GM23248 (cell line): ENCODE measurements at regions not wholly inside any gene's neighbourhood (a gene's known extent, or its start where the extent isn't known, plus 50 kb on each side); places are given as distances from the start of the nearest gene placed in this dataset.

ENCODE experiments used
- DNase-seq: peaks from one replicate; pipeline ENCODE4 v3.0.0-alpha.2; 2015
- H2AFZ ChIP-seq: fragments of 200-600 bp; sonication (generic); 2 replicates; pipeline ENCODE4 v1.6.1; 2016; ENCODE audit warnings: antibody characterized with exemption
- H3F3A ChIP-seq: fragments of 200-600 bp; sonication (generic); 2 replicates; pipeline ENCODE4 v1.6.1; 2016; ENCODE audit warnings: mild to moderate bottlenecking, antibody characterized with exemption, mixed run types; ENCODE audit not compliant: insufficient read depth
- H3K27ac ChIP-seq: fragments of 200-600 bp; sonication (generic); 2 replicates; pipeline ENCODE4 v1.5.1; 2016; ENCODE audit warnings: mild to moderate bottlenecking
- H3K27me3 ChIP-seq: fragments of 200-600 bp; sonication (generic); replicated peaks from 2 replicates; pipeline ENCODE4 v1.6.1; 2016; ENCODE audit warnings: mild to moderate bottlenecking; ENCODE audit not compliant: insufficient read depth
- H3K36me3 ChIP-seq: fragments of 200-600 bp; sonication (generic); 2 replicates; pipeline ENCODE4 v1.6.1; 2016; ENCODE audit warnings: low read depth, mild to moderate bottlenecking
- H3K4me1 ChIP-seq: fragments of 200-600 bp; sonication (generic); 2 replicates; pipeline ENCODE4 v1.6.1; 2016; ENCODE audit warnings: mild to moderate bottlenecking; ENCODE audit not compliant: insufficient read depth
- H3K4me2 ChIP-seq: fragments of 200-600 bp; sonication (generic); one replicate; pipeline ENCODE4 v1.6.1; 2016; ENCODE audit warnings: mild to moderate bottlenecking; ENCODE audit not compliant: unreplicated experiment
- H3K4me3 ChIP-seq: fragments of 200-600 bp; sonication (generic); 2 replicates; pipeline ENCODE4 v1.5.1; 2016; ENCODE audit warnings: mild to moderate bottlenecking
- H3K79me2 ChIP-seq: fragments of 200-600 bp; sonication (generic); 2 replicates; pipeline ENCODE4 v1.6.1; 2016; ENCODE audit warnings: mild to moderate bottlenecking; ENCODE audit not compliant: insufficient read depth
- H3K9ac ChIP-seq: fragments of 200-600 bp; sonication (generic); 2 replicates; pipeline ENCODE4 v1.6.1; 2016; ENCODE audit warnings: mild to moderate bottlenecking
- H3K9me2 ChIP-seq: fragments of 200-600 bp; sonication (generic); 2 replicates; pipeline ENCODE4 v1.6.1; 2016; ENCODE audit warnings: mixed run types, mild to moderate bottlenecking, moderate library complexity; ENCODE audit not compliant: insufficient read depth
- H3K9me3 ChIP-seq: fragments of 200-600 bp; sonication (generic); one replicate; pipeline ENCODE4 v1.6.1; 2017; ENCODE audit warnings: low read depth
- H4K20me1 ChIP-seq: fragments of 200-600 bp; sonication (generic); 2 replicates; pipeline ENCODE4 v1.6.0; 2016; ENCODE audit not compliant: insufficient read depth
- EZH2 ChIP-seq: fragments of 200-600 bp; sonication (generic); IDR thresholded peaks from 2 replicates; pipeline ENCODE4 v1.6.1; 2018; ENCODE audit warnings: antibody characterized with exemption, mild to moderate bottlenecking; ENCODE audit not compliant: insufficient read depth, poor library complexity, severe bottlenecking
- EZH2phosphoT487 ChIP-seq: fragments of 200-600 bp; sonication (generic); IDR thresholded peaks from 2 replicates; pipeline ENCODE4 v1.6.1; 2018; ENCODE audit warnings: antibody characterized with exemption, moderate library complexity, mild to moderate bottlenecking, low read depth; ENCODE audit not compliant: insufficient read depth
- WGBS, 2 experiments: methylation state at CpG; one replicate each; pipeline ENCODE4 v1.1.6; 2015 to 2017; ENCODE audit warnings: low lambda C conversion rate in 2 of 2, low coverage in 1 of 2; ENCODE audit errors: missing lambda C conversion rate in 2 of 2; 5-methylcytosine and 5-hydroxymethylcytosine counted together
- in situ Hi-C: fragments of 300-500 bp; cut with MboI; formaldehyde crosslinking; loops from 2 replicates; pipeline ENCODE4 v1.15.0; 2020

GRCh38 chr5:73290242-73290641 is 117.2 kb downstream of the TMEM174 start:
- Histone ChIP-seq H3K36me3 (no peaks in the 10 kb centered on the region), H4K20me1 (no peaks in the 10 kb centered on the region), H3K27ac (no peak overlapping the region), H3K9me3 (no peaks in the 10 kb centered on the region), H3F3A (no peaks in the 10 kb centered on the region), H3K9me2 (no peaks in the 10 kb centered on the region), H3K27me3 (no peaks in the 10 kb centered on the region), H3K4me1 (0 out of 2 replicates have a peak, but pooled peaks cover 4% of the 10 kb centered on the region), H3K9ac (no peak overlapping the region), H3K4me3 (no peak overlapping the region), H2AFZ (no peak overlapping the region), H3K4me2 (no peak overlapping the region), H3K79me2 (no peaks in the 10 kb centered on the region)
- TF ChIP-seq EZH2phosphoT487 (no peak), EZH2 (no peak)
- 86 to 89% methylated on average over 3 of the region's 3 CpGs for WGBS, 2 experiments
- in situ Hi-C loops = no loop called here
- no peak for DNase-seq

- in situ Hi-C loops = no loop called here
- Histone ChIP-seq H3K9me2 (no peaks in the 10 kb centered on the region), H3K9me3 (no peaks in the 10 kb centered on the region), H3K4me1 (0 out of 2 replicates have a peak, but pooled peaks cover 4% of the 10 kb centered on the region), H3K4me3 (no peak overlapping the region), H3F3A (no peaks in the 10 kb centered on the region), H3K9ac (no peak overlapping the region), H3K79me2 (no peaks in the 10 kb centered on the region), H3K27me3 (no peaks in the 10 kb centered on the region), H3K4me2 (no peak overlapping the region), H3K36me3 (no peaks in the 10 kb centered on the region), H2AFZ (no peak overlapping the region), H4K20me1 (no peaks in the 10 kb centered on the region), H3K27ac (no peak overlapping the region)
- no peak for TF ChIP-seq EZH2phosphoT487
- TF ChIP-seq EZH2 = no peak
- 85 to 90% methylated on average over 6 of the region's 6 CpGs for WGBS, 2 experiments
- DNase-seq = no peak
Measured at GRCh38 chr5:73288803-73289720, 116.1 kb downstream of the TMEM174 start.

GRCh38 chr5:73286896-73287295 is 113.9 kb downstream of the TMEM174 start:
- no peaks in the 10 kb centered on the region for H3K36me3 ChIP-seq
- H3K9ac ChIP-seq = no peak overlapping the region
- H3K4me1 ChIP-seq = 0 out of 2 replicates have a peak, but pooled peaks cover 4% of the 10 kb centered on the region
- WGBS, 2 experiments = 95 to 100% methylated on average over 1 of the region's 1 CpG
- no peaks in the 10 kb centered on the region for H3K9me2 ChIP-seq
- no peaks in the 10 kb centered on the region for H3K27me3 ChIP-seq
- no peaks in the 10 kb centered on the region for H3K79me2 ChIP-seq
- H3K27ac ChIP-seq = no peak overlapping the region
- in situ Hi-C loops = no loop called here
- no peaks in the 10 kb centered on the region for H3F3A ChIP-seq
- DNase-seq = peak; percentile 34
- H4K20me1 ChIP-seq = no peaks in the 10 kb centered on the region
- H2AFZ ChIP-seq = no peak overlapping the region
- H3K4me2 ChIP-seq = no peak overlapping the region
- no peak overlapping the region for H3K4me3 ChIP-seq
- TF ChIP-seq EZH2phosphoT487 = no peak
- no peak for TF ChIP-seq EZH2
- no peaks in the 10 kb centered on the region for H3K9me3 ChIP-seq

- Histone ChIP-seq H3K9me3 (no peaks in the 10 kb centered on the region), H3K27me3 (no peaks in the 10 kb centered on the region), H3K4me2 (no peak overlapping the region), H3K79me2 (no peaks in the 10 kb centered on the region), H3F3A (no peaks in the 10 kb centered on the region), H3K36me3 (no peaks in the 10 kb centered on the region), H3K27ac (no peak overlapping the region), H4K20me1 (no peaks in the 10 kb centered on the region), H3K9me2 (no peaks in the 10 kb centered on the region), H2AFZ (no peak overlapping the region), H3K4me3 (no peak overlapping the region), H3K4me1 (peaks cover 14% of the 10 kb centered on the region), H3K9ac (no peak overlapping the region)
- no peak for DNase-seq
- no peak for TF ChIP-seq EZH2
- no peak for TF ChIP-seq EZH2phosphoT487
- in situ Hi-C loops = no loop called here
- 71 to 80% methylated on average over 3 of the region's 3 CpGs for WGBS, 2 experiments
Measured at GRCh38 chr5:73284985-73285384, 112.0 kb downstream of the TMEM174 start.
